ENCODE measurements at regions not wholly inside any gene's neighbourhood (a gene's known extent, or its start where the extent isn't known, plus 50 kb on each side); places are given as distances from the start of the nearest gene placed in this dataset.

GRCh38 chr21:38151021-38151645, 105.7 kb upstream of the KCNJ15 start:
- TF ChIP-seq CTCF (conservative IDR thresholded peaks at IDR 0.05; ENCODE audit: low read length) = no peak
- no peak for TF ChIP-seq EZH2phosphoT487 (IDR thresholded peaks at IDR 0.05; ENCODE audit: borderline replicate concordance, low read depth, low read length)

All from OCI-LY7 (cell line).